ENCODE measurements at regions not wholly inside any gene's neighbourhood (a gene's known extent, or its start where the extent isn't known, plus 50 kb on each side); places are given as distances from the start of the nearest gene placed in this dataset.
"Not testable (repeated sequence)": the region's sequence is repeated elsewhere in the genome, so short reads cannot be mapped to it uniquely, and the experiment has no call there.

GRCh38 chr4:42754965-42755364 is 98.1 kb upstream of the ATP8A1 start:
- not testable (repeated sequence) for TF ChIP-seq NRF1 (IDR thresholded peaks at IDR 0.05; ENCODE audit: low read depth, low read length); RFX5 (IDR thresholded peaks at IDR 0.05; ENCODE audit: low read length); SIN3A (IDR thresholded peaks at IDR 0.05; ENCODE audit: borderline replicate concordance, low read depth, low read length); RAD21 (IDR thresholded peaks at IDR 0.05; ENCODE audit: low read length); TEAD4 (IDR thresholded peaks at IDR 0.05; ENCODE audit: borderline replicate concordance, insufficient read depth); EP300 (IDR thresholded peaks at IDR 0.05; ENCODE audit: borderline replicate concordance in 1 of 2, low read depth in 1 of 2, low read length in 1 of 2); TAF1 (IDR thresholded peaks at IDR 0.05; ENCODE audit: borderline replicate concordance, low read depth, low read length); POLR2AphosphoS5 (IDR thresholded peaks at IDR 0.05; ENCODE audit: low read depth, low read length); MXI1 (IDR thresholded peaks at IDR 0.05; ENCODE audit: low read depth, low read length); YY1 (IDR thresholded peaks at IDR 0.05; ENCODE audit: low read depth)
- TF ChIP-seq, protein P1, sequence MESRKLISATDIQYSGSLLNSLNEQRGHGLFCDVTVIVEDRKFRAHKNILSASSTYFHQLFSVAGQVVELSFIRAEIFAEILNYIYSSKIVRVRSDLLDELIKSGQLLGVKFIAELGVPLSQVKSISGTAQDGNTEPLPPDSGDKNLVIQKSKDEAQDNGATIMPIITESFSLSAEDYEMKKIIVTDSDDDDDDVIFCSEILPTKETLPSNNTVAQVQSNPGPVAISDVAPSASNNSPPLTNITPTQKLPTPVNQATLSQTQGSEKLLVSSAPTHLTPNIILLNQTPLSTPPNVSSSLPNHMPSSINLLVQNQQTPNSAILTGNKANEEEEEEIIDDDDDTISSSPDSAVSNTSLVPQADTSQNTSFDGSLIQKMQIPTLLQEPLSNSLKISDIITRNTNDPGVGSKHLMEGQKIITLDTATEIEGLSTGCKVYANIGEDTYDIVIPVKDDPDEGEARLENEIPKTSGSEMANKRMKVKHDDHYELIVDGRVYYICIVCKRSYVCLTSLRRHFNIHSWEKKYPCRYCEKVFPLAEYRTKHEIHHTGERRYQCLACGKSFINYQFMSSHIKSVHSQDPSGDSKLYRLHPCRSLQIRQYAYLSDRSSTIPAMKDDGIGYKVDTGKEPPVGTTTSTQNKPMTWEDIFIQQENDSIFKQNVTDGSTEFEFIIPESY (IDR thresholded peaks at IDR 0.05; ENCODE audit: borderline replicate concordance, low read depth): not testable (repeated sequence)
- TF ChIP-seq, protein P2, sequence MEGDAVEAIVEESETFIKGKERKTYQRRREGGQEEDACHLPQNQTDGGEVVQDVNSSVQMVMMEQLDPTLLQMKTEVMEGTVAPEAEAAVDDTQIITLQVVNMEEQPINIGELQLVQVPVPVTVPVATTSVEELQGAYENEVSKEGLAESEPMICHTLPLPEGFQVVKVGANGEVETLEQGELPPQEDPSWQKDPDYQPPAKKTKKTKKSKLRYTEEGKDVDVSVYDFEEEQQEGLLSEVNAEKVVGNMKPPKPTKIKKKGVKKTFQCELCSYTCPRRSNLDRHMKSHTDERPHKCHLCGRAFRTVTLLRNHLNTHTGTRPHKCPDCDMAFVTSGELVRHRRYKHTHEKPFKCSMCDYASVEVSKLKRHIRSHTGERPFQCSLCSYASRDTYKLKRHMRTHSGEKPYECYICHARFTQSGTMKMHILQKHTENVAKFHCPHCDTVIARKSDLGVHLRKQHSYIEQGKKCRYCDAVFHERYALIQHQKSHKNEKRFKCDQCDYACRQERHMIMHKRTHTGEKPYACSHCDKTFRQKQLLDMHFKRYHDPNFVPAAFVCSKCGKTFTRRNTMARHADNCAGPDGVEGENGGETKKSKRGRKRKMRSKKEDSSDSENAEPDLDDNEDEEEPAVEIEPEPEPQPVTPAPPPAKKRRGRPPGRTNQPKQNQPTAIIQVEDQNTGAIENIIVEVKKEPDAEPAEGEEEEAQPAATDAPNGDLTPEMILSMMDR (IDR thresholded peaks at IDR 0.05): not testable (repeated sequence)
